GM12892 (cell line): ENCODE measurements at regions not wholly inside any gene's neighbourhood (a gene's known extent, or its start where the extent isn't known, plus 50 kb on each side); places are given as distances from the start of the nearest gene placed in this dataset.

Experiments used
- POLR2AphosphoS5 ChIP-seq: IDR thresholded peaks from 2 replicates; pipeline ENCODE4 v1.6.1; 2011; ENCODE audit warnings: low read depth, low read length, control low read depth
- TAF1 ChIP-seq: IDR thresholded peaks from 2 replicates; pipeline ENCODE4 v1.6.1; 2011; ENCODE audit warnings: low read depth, mild to moderate bottlenecking, control low read depth, low read length, borderline replicate concordance

DNA sequence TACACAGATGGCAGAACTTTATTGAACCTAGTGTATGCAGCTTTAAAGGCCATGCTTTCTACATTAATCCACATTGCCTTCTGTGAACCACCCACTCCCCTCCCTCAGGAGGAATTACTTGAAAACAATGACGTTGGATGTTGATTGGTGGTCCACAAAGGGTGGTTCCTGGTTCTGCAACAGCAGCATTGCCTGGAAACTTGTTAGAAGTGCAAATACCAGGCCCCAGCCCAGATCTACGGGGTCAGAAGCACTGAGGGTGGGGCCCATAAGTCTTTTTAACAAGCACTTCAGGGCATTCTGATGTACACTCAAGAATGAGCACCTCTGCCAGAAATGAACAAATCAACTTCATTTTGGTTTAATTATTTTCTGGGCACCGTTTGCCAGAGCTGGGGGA, 91.0 kb downstream of the ISX start:
- TF ChIP-seq TAF1 = no peak
- no peak for TF ChIP-seq POLR2AphosphoS5
